Natural killer cell (primary cell): ENCODE measurements at regions not wholly inside any gene's neighbourhood (a gene's known extent, or its start where the extent isn't known, plus 50 kb on each side); places are given as distances from the start of the nearest gene placed in this dataset.

Experiments
- ATAC-seq, 3 donors: fragments of 150-1000 bp in 2 of 3; fragments of 200-7000 bp in 1 of 3; cut with Tn5 transposase; 1 replicate in 1 of 3; 2 replicates in 2 of 3; pipeline ENCODE4 v1.10.0; 2021; ENCODE audit warnings: mild to moderate bottlenecking in 2 of 3, moderate library complexity in 2 of 3
- DNase-seq, 2 donors: peaks; one replicate each; pipeline versions ENCODE4 v3.0.0 to v3.0.0-alpha.2; 2013 to 2021; ENCODE audit warnings: mixed read lengths in 1 of 2
- H3K27ac ChIP-seq: one replicate; pipeline ENCODE4 v1.5.1; 2013; ENCODE audit warnings: mild to moderate bottlenecking, low read length
- H3K27me3 ChIP-seq: one replicate; pipeline ENCODE4 v1.6.1; 2013; ENCODE audit warnings: low read length; ENCODE audit not compliant: control insufficient read depth, insufficient read depth
- H3K36me3 ChIP-seq: one replicate; pipeline ENCODE4 v1.6.1; 2013; ENCODE audit warnings: low read length; ENCODE audit not compliant: control insufficient read depth, insufficient read depth
- H3K4me1 ChIP-seq: one replicate; pipeline ENCODE4 v1.6.1; 2013; ENCODE audit warnings: low read length; ENCODE audit not compliant: control insufficient read depth, insufficient read depth
- H3K4me3 ChIP-seq: one replicate; pipeline ENCODE4 v1.5.1; 2013; ENCODE audit warnings: low read length
- H3K9me3 ChIP-seq: one replicate; pipeline ENCODE4 v1.6.1; 2013; ENCODE audit warnings: low read length; ENCODE audit not compliant: control insufficient read depth, insufficient read depth
- H3K27ac Mint-ChIP-seq, 2 donors: one replicate each; pipeline ENCODE4 v1.8.0; 2022; ENCODE audit warnings: mild to moderate bottlenecking in 2 of 2, mixed read lengths in 2 of 2, moderate library complexity in 1 of 2
- H3K27me3 Mint-ChIP-seq, 2 donors: one replicate each; pipeline ENCODE4 v1.8.0; 2022; ENCODE audit warnings: low read depth in 2 of 2, mixed read lengths in 2 of 2
- H3K36me3 Mint-ChIP-seq: one replicate; pipeline ENCODE4 v1.8.0; 2022; ENCODE audit warnings: mixed read lengths
- H3K4me1 Mint-ChIP-seq, 2 donors: one replicate each; pipeline ENCODE4 v1.8.0; 2022; ENCODE audit warnings: mixed read lengths in 2 of 2
- H3K4me3 Mint-ChIP-seq: one replicate; pipeline ENCODE4 v1.8.0; 2022; ENCODE audit warnings: mild to moderate bottlenecking, moderate library complexity, mixed read lengths
- H3K9me3 Mint-ChIP-seq, 2 donors: one replicate each; pipeline ENCODE4 v1.8.0; 2022; ENCODE audit warnings: mixed read lengths in 2 of 2
- CTCF ChIP-seq: fragments of 200-600 bp; IDR thresholded peaks from one replicate; pipeline ENCODE4 v1.8.0; 2022; ENCODE audit warnings: antibody characterized with exemption
- WGBS: methylation state at CpG from one replicate; pipeline ENCODE4 v1.1.7; 2013; ENCODE audit warnings: missing lambda C conversion rate; ENCODE audit not compliant: insufficient coverage; 5-methylcytosine and 5-hydroxymethylcytosine counted together
- intact Hi-C: fragments of 100-400 bp; cut with micrococcal nuclease; formaldehyde crosslinking; loops from one replicate; pipeline ENCODE4 v1.14.2; 2022

- intact Hi-C loops, result no loop called here
- Histone ChIP-seq H3K27ac (no peak overlapping the region), H3K27me3 (no peaks in the 10 kb centered on the region), H3K4me1 (no peaks in the 10 kb centered on the region), H3K9me3 (no peaks in the 10 kb centered on the region), H3K36me3 (no peaks in the 10 kb centered on the region), H3K4me3 (no peak overlapping the region)
- Mint-ChIP-seq H3K4me1 (no peaks in the 10 kb centered on the region), H3K4me3 (no peak overlapping the region), H3K27ac (no peak overlapping the region), H3K36me3 (no peaks in the 10 kb centered on the region), H3K9me3 (peaks cover 3 to 6% of the 10 kb centered on the region in 2 donors), H3K27me3 (no peaks in the 10 kb centered on the region)
- TF ChIP-seq CTCF, result no peak
- no peak for ATAC-seq
- no peak for DNase-seq
- WGBS, result no CpG with 5 or more reads among the region's 1 CpG
Measured at GRCh38 chr3:80445053-80445452, 677.3 kb upstream of the ROBO1 start.

- no peak overlapping the region for H3K4me3 Mint-ChIP-seq
- DNase-seq, result no peak
- H3K9me3 ChIP-seq, result no peaks in the 10 kb centered on the region
- H3K36me3 Mint-ChIP-seq, result no peaks in the 10 kb centered on the region
- H3K27ac ChIP-seq, result no peak overlapping the region
- H3K9me3 Mint-ChIP-seq, result peaks cover 3% of the 10 kb centered on the region in 2 donors
- 66% methylated on average over 4 of the region's 4 CpGs for WGBS
- H3K27me3 ChIP-seq, result no peaks in the 10 kb centered on the region
- H3K27ac Mint-ChIP-seq, result no peak overlapping the region
- no peaks in the 10 kb centered on the region for H3K27me3 Mint-ChIP-seq
- no peak for ATAC-seq
- H3K4me1 ChIP-seq, result no peaks in the 10 kb centered on the region
- H3K4me3 ChIP-seq, result no peak overlapping the region
- H3K36me3 ChIP-seq, result no peaks in the 10 kb centered on the region
- intact Hi-C loops, result no loop called here
- no peak for TF ChIP-seq CTCF
- H3K4me1 Mint-ChIP-seq, result no peaks in the 10 kb centered on the region
Measured at GRCh38 chr3:80439490-80439889, 671.7 kb upstream of the ROBO1 start.

GRCh38 chr3:80434366-80434765 is 666.6 kb upstream of the ROBO1 start:
- H3K4me1 Mint-ChIP-seq, result no peaks in the 10 kb centered on the region
- 96% methylated on average over 2 of the region's 3 CpGs for WGBS
- Histone ChIP-seq H3K36me3 (no peaks in the 10 kb centered on the region), H3K27ac (no peak overlapping the region), H3K27me3 (no peaks in the 10 kb centered on the region), H3K4me1 (no peaks in the 10 kb centered on the region), H3K4me3 (no peak overlapping the region), H3K9me3 (no peaks in the 10 kb centered on the region)
- TF ChIP-seq CTCF, result no peak
- peaks cover 7% of the 10 kb centered on the region for H3K36me3 Mint-ChIP-seq
- no peak for ATAC-seq
- intact Hi-C loops, result no loop called here
- H3K27me3 Mint-ChIP-seq, result no peaks in the 10 kb centered on the region
- H3K27ac Mint-ChIP-seq, result no peak overlapping the region
- no peak overlapping the region for H3K4me3 Mint-ChIP-seq
- DNase-seq, result no peak
- peaks cover 9 to 10% of the 10 kb centered on the region in 2 donors for H3K9me3 Mint-ChIP-seq

GRCh38 chr3:80424951-80425350 is 657.2 kb upstream of the ROBO1 start:
- intact Hi-C loops, result no loop called here
- H3K9me3 Mint-ChIP-seq, result peaks cover 26 to 29% of the 10 kb centered on the region in 2 donors
- DNase-seq (no peak), ATAC-seq (no peak)
- Histone ChIP-seq H3K4me3 (no peak overlapping the region), H3K4me1 (no peaks in the 10 kb centered on the region), H3K27ac (no peak overlapping the region), H3K36me3 (no peaks in the 10 kb centered on the region), H3K27me3 (no peaks in the 10 kb centered on the region), H3K9me3 (no peaks in the 10 kb centered on the region)
- no peaks in the 10 kb centered on the region for H3K27me3 Mint-ChIP-seq
- no peak for TF ChIP-seq CTCF
- no peaks in the 10 kb centered on the region for H3K4me1 Mint-ChIP-seq
- H3K27ac Mint-ChIP-seq, result no peak overlapping the region
- H3K4me3 Mint-ChIP-seq, result no peak overlapping the region
- no peaks in the 10 kb centered on the region for H3K36me3 Mint-ChIP-seq
- 32% methylated on average over 2 of the region's 2 CpGs for WGBS
